GM12878 (cell line): ENCODE measurements at regions not wholly inside any gene's neighbourhood (a gene's known extent, or its start where the extent isn't known, plus 50 kb on each side); places are given as distances from the start of the nearest gene placed in this dataset.

Source experiments
- CEBPZ ChIP-seq: fragments of 150-350 bp; IDR thresholded peaks from 2 replicates; pipeline ENCODE4 v1.6.1; 2016; ENCODE audit warnings: low read depth, low read length
- PAX8 ChIP-seq: fragments of 450-650 bp; IDR thresholded peaks from 2 replicates; pipeline ENCODE4 v1.6.1; 2017; ENCODE audit warnings: mild to moderate bottlenecking, moderate library complexity
- RELB ChIP-seq: fragments of 450-650 bp; IDR thresholded peaks from 2 replicates; pipeline ENCODE4 v1.6.1; 2017; ENCODE audit warnings: low read depth, mild to moderate bottlenecking, moderate library complexity
- TAF1 ChIP-seq: IDR thresholded peaks from 2 replicates; pipeline ENCODE4 v1.6.1; 2011; ENCODE audit warnings: mild to moderate bottlenecking, low read depth, low read length, borderline replicate concordance
- ZNF592 ChIP-seq: fragments of 450-650 bp; IDR thresholded peaks from 2 replicates; pipeline ENCODE4 v1.6.1; 2017; ENCODE audit warnings: mild to moderate bottlenecking, moderate library complexity
- TF ChIP-seq, protein P1 (sequence below): fragments of 450-650 bp; IDR thresholded peaks from 2 replicates; pipeline ENCODE4 v1.6.1; 2017; ENCODE audit warnings: borderline replicate concordance

GRCh38 chr11:27217496-27217895 lies 145.5 kb downstream of the CCDC34 start (continued):
- TF ChIP-seq CEBPZ (no peak), ZNF592 (no peak), TAF1 (no peak), PAX8 (no peak), RELB (no peak)
- TF ChIP-seq, protein P1, sequence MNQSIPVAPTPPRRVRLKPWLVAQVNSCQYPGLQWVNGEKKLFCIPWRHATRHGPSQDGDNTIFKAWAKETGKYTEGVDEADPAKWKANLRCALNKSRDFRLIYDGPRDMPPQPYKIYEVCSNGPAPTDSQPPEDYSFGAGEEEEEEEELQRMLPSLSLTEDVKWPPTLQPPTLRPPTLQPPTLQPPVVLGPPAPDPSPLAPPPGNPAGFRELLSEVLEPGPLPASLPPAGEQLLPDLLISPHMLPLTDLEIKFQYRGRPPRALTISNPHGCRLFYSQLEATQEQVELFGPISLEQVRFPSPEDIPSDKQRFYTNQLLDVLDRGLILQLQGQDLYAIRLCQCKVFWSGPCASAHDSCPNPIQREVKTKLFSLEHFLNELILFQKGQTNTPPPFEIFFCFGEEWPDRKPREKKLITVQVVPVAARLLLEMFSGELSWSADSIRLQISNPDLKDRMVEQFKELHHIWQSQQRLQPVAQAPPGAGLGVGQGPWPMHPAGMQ: no peak
